HCT116 (cell line): ENCODE measurements at regions not wholly inside any gene's neighbourhood (a gene's known extent, or its start where the extent isn't known, plus 50 kb on each side); places are given as distances from the start of the nearest gene placed in this dataset.

ENCODE experiments used
- ATAC-seq: fragments of 200-7000 bp; cut with Tn5 transposase; 2 replicates; pipeline ENCODE4 v1.9.1; 2020; ENCODE audit warnings: mild to moderate bottlenecking, moderate library complexity
- BruUV-seq: library from RNA; stranded (reverse); fragments of 400-500 nt; replicated peaks from 2 replicates; lab custom pipeline; 2021; lab: Mats Ljungman, UMichigan
- CTCF ChIA-PET: fragments of 300-600 bp; sonication (Branson Sonifier 250); formaldehyde crosslinking; loops from one replicate; lab custom pipeline; 2021; ENCODE audit warnings: antibody characterized with exemption; lab: Charles Lee
- POLR2A ChIA-PET: fragments of 300-600, 350-600 bp; sonication (Branson Sonifier 250); formaldehyde crosslinking; loops from one replicate; lab custom pipeline; 2021; ENCODE audit warnings: antibody characterized with exemption; lab: Charles Lee
- RAD21 ChIA-PET, 2 experiments: fragments of 300-600 bp; sonication (Branson Sonifier 250); formaldehyde crosslinking; loops; one replicate each; lab custom pipeline; 2023; ENCODE audit warnings: low total read pairs in 2 of 2; ENCODE audit not compliant: uncharacterized antibody in 2 of 2, unreplicated experiment in 2 of 2, low non-redundant PET in 1 of 2; lab: Charles Lee
- DNase-seq: peaks from one replicate; pipeline ENCODE4 v3.0.0-alpha.2; 2010; ENCODE audit warnings: low read depth, low spot score
- H2AFZ ChIP-seq: fragments of 200-600 bp; shearing (Covaris generic), sonication (generic); 2 replicates; pipeline ENCODE4 v1.6.1; 2017; ENCODE audit warnings: low read depth, mixed run types, mixed read lengths, antibody characterized with exemption, low read length; ENCODE audit not compliant: poor library complexity, severe bottlenecking
- H3K27ac ChIP-seq: 2 replicates; pipeline ENCODE4 v1.5.1; 2012; ENCODE audit warnings: low read depth, low read length
- H3K27me3 ChIP-seq: fragments of 200-600 bp; sonication (generic); 2 replicates; pipeline ENCODE4 v1.6.1; 2016; ENCODE audit warnings: mixed run types, low read length, mixed read lengths; ENCODE audit not compliant: insufficient read depth
- H3K36me3 ChIP-seq, 2 experiments: fragments of 200-500 bp in 1 of 2; fragments of 200-600 bp in 1 of 2; sonication (Bioruptor generic) in 1 of 2; sonication (generic) in 1 of 2; 2 replicates each; pipeline versions ENCODE4 v1.5.1 to v1.6.1; 2014 to 2016; ENCODE audit warnings: low read length in 2 of 2, inconsistent platforms in 1 of 2, mixed read lengths in 1 of 2, mixed run types in 1 of 2; ENCODE audit not compliant: insufficient read depth in 2 of 2, control insufficient read depth in 1 of 2
- H3K4me1 ChIP-seq, 2 experiments: fragments of 200-600 bp in 1 of 2; sonication (generic) in 1 of 2; 2 replicates each; pipeline versions ENCODE4 v1.5.1 to v1.6.1; 2012 to 2017; ENCODE audit warnings: low read length in 2 of 2, inconsistent platforms in 1 of 2, mild to moderate bottlenecking in 1 of 2, mixed read lengths in 1 of 2, mixed run types in 1 of 2, moderate library complexity in 1 of 2; ENCODE audit not compliant: insufficient read depth in 2 of 2, control insufficient read depth in 1 of 2
- H3K4me2 ChIP-seq: fragments of 200-600 bp; sonication (generic); 2 replicates; pipeline ENCODE4 v1.6.1; 2017; ENCODE audit warnings: mixed run types, low read length, mixed read lengths
- H3K4me3 ChIP-seq, 2 experiments: fragments of 200-600 bp in 1 of 2; sonication (generic) in 1 of 2; replicated peaks in 1 of 2; 2 replicates each; pipeline ENCODE4 v1.5.1; 2011 to 2016; ENCODE audit warnings: low read length in 2 of 2, control low read depth in 1 of 2, low read depth in 1 of 2, mild to moderate bottlenecking in 1 of 2, mixed read lengths in 1 of 2, mixed run types in 1 of 2
- H3K79me2 ChIP-seq: fragments of 200-600 bp; sonication (generic); 2 replicates; pipeline ENCODE4 v1.6.1; 2017; ENCODE audit warnings: mild to moderate bottlenecking, mixed run types, low read length, moderate library complexity, mixed read lengths; ENCODE audit not compliant: insufficient read depth
- H3K9ac ChIP-seq: fragments of 200-600 bp; sonication (generic); 2 replicates; pipeline ENCODE4 v1.6.1; 2016; ENCODE audit warnings: low read length, mixed read lengths
- H3K9me2 ChIP-seq: fragments of 200-600 bp; sonication (generic), shearing (Covaris generic); 2 replicates; pipeline ENCODE4 v1.6.1; 2017; ENCODE audit warnings: mixed run types, mild to moderate bottlenecking, moderate library complexity; ENCODE audit not compliant: insufficient read depth
- H3K9me3 ChIP-seq, 2 experiments: fragments of 200-500 bp in 1 of 2; fragments of 200-600 bp in 1 of 2; sonication (Bioruptor generic) in 1 of 2; sonication (generic) in 1 of 2; 2 replicates each; pipeline ENCODE4 v1.6.1; 2014 to 2017; ENCODE audit warnings: low read length in 2 of 2, mixed read lengths in 2 of 2, inconsistent platforms in 1 of 2, low read depth in 1 of 2, mild to moderate bottlenecking in 1 of 2, mixed run types in 1 of 2, moderate library complexity in 1 of 2; ENCODE audit not compliant: control insufficient read depth in 1 of 2, insufficient read depth in 1 of 2
- H4K20me1 ChIP-seq: fragments of 200-600 bp; sonication (generic), shearing (Covaris generic); 2 replicates; pipeline ENCODE4 v1.6.1; 2017; ENCODE audit warnings: mixed run types, mild to moderate bottlenecking, moderate library complexity; ENCODE audit not compliant: insufficient read depth
- EGR1 ChIP-seq: IDR thresholded peaks from 2 replicates; pipeline ENCODE4 v1.6.1; 2012; ENCODE audit warnings: low read depth
- EZH2phosphoT487 ChIP-seq: fragments of 200-600 bp; IDR thresholded peaks from 2 replicates; pipeline ENCODE4 v1.6.1; 2018; ENCODE audit warnings: antibody characterized with exemption, borderline replicate concordance
- JUND ChIP-seq: IDR thresholded peaks from 2 replicates; pipeline ENCODE4 v1.6.1; 2012
- RAD21 ChIP-seq: IDR thresholded peaks from 2 replicates; pipeline ENCODE4 v1.6.1; 2012; ENCODE audit warnings: low read depth, mild to moderate bottlenecking
- SIN3A ChIP-seq: IDR thresholded peaks from 2 replicates; pipeline ENCODE4 v1.6.1; 2012; ENCODE audit warnings: low read depth
- SP1 ChIP-seq: IDR thresholded peaks from 2 replicates; pipeline ENCODE4 v1.6.1; 2012; ENCODE audit warnings: low read depth
- TCF7L2 ChIP-seq: IDR thresholded peaks from 2 replicates; pipeline ENCODE4 v1.7.0; 2011; ENCODE audit warnings: borderline replicate concordance, inconsistent platforms; ENCODE audit not compliant: insufficient read depth, insufficient read length; ENCODE audit errors: extremely low read depth
- ZNF274 ChIP-seq: fragments of 200-500 bp; sonication (Bioruptor generic); IDR thresholded peaks from 2 replicates; pipeline ENCODE4 v1.6.1; 2014; ENCODE audit warnings: mild to moderate bottlenecking, low read depth, low read length, inconsistent platforms
- intact Hi-C: fragments of 100-400 bp; cut with micrococcal nuclease; formaldehyde crosslinking; loops from 2 replicates; pipeline ENCODE4 v1.10.0; 2022
- TF ChIP-seq, protein P1 (sequence below): IDR thresholded peaks from 2 replicates; pipeline ENCODE4 v1.6.1; 2012; ENCODE audit warnings: low read depth
- TF ChIP-seq, protein P2 (sequence below), 3 experiments: fragments of 200-600 bp in 1 of 3; sonication (generic) in 1 of 3; IDR thresholded peaks in 2 of 3; conservative IDR thresholded peaks in 1 of 3; 2 replicates each; pipeline ENCODE4 v1.5.1; 2012 to 2017; ENCODE audit warnings: low read depth in 2 of 3, low read length in 2 of 3, antibody characterized with exemption in 1 of 3, borderline replicate concordance in 1 of 3, control low read depth in 1 of 3, mild to moderate bottlenecking in 1 of 3, mixed read lengths in 1 of 3, mixed run types in 1 of 3, moderate library complexity in 1 of 3; ENCODE audit not compliant: insufficient read depth in 1 of 3
- TF ChIP-seq, protein P3 (sequence below): IDR thresholded peaks from 2 replicates; pipeline ENCODE4 v1.6.1; 2012
- TF ChIP-seq, protein P4 (sequence below): IDR thresholded peaks from 2 replicates; pipeline ENCODE4 v1.6.1; 2011; ENCODE audit warnings: mild to moderate bottlenecking, low read length, moderate library complexity; ENCODE audit not compliant: insufficient replicate concordance; ENCODE audit errors: extremely low read depth
- TF ChIP-seq, protein P5 (sequence below): IDR thresholded peaks from 2 replicates; pipeline ENCODE4 v1.6.1; 2012

DNA sequence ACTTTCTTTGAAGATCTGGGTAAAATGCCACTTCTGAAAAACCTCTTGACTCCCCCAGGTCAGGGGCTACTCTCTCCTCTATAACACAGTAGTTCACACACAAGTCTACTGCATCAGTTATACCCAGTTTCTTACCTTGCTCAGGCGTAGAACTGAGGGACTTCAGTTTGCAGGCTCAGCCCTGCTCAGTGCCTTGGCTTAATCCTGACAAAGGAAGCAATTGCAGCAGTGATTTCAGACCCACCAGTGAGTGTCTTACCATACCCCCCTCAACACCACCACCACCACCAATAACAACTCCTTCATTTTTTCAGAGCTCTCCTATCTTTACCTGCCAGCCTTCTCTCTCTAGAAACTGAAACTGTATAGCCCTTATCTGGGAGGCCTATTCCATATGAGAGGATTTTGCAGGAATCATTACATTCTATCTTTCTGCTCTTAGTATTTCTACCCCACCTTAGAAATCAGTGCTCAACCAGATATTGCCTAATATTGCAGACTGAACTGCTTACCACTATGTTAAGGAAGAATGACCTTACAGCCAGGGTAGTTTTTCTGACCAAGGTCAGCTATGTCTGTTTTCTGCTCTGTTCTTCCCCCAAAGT, 105.5 kb upstream of the S1PR1 start (continued):
- TF ChIP-seq, protein P1, sequence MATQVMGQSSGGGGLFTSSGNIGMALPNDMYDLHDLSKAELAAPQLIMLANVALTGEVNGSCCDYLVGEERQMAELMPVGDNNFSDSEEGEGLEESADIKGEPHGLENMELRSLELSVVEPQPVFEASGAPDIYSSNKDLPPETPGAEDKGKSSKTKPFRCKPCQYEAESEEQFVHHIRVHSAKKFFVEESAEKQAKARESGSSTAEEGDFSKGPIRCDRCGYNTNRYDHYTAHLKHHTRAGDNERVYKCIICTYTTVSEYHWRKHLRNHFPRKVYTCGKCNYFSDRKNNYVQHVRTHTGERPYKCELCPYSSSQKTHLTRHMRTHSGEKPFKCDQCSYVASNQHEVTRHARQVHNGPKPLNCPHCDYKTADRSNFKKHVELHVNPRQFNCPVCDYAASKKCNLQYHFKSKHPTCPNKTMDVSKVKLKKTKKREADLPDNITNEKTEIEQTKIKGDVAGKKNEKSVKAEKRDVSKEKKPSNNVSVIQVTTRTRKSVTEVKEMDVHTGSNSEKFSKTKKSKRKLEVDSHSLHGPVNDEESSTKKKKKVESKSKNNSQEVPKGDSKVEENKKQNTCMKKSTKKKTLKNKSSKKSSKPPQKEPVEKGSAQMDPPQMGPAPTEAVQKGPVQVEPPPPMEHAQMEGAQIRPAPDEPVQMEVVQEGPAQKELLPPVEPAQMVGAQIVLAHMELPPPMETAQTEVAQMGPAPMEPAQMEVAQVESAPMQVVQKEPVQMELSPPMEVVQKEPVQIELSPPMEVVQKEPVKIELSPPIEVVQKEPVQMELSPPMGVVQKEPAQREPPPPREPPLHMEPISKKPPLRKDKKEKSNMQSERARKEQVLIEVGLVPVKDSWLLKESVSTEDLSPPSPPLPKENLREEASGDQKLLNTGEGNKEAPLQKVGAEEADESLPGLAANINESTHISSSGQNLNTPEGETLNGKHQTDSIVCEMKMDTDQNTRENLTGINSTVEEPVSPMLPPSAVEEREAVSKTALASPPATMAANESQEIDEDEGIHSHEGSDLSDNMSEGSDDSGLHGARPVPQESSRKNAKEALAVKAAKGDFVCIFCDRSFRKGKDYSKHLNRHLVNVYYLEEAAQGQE: no peak
- no peak for TF ChIP-seq SIN3A
- TF ChIP-seq JUND: no peak
- no peak for TF ChIP-seq RAD21

DNA sequence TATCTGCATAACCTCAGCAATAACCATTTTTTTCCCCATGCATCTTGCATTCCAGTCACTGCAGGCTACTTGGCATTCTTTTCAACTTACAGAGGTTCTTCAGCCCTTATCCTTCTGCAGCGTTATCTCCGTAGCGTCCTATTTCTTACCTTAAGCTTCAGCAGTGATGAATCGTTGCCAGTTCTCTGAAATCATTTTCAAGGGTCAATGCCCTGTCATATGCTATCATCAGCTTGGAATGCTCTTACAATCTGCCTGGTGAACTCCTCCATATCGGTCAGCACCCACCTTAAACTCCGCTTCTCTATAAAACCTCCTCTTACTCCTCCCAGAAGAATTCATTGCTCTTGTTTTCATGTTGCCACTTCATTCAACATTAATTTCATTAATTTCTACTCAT, 105.1 kb upstream of the DPH5 start:
- Histone ChIP-seq H3K9me2 (no peaks in the 10 kb centered on the region), H3K9me3 (no peaks in the 10 kb centered on the region), H3K4me2 (no peak overlapping the region), H3K4me1 (no peaks in the 10 kb centered on the region), H3K9ac (no peak overlapping the region), H3K36me3 (no peaks in the 10 kb centered on the region), H4K20me1 (no peaks in the 10 kb centered on the region), H3K79me2 (no peaks in the 10 kb centered on the region), H3K27me3 (no peaks in the 10 kb centered on the region), H3K27ac (no peak overlapping the region), H2AFZ (no peak overlapping the region), H3K4me3 (no peak overlapping the region)
- intact Hi-C loops: no loop called here
- CTCF ChIA-PET: no interaction called here
- DNase-seq (no peak), ATAC-seq (no peak)
- BruUV-seq: no TSS peak
- POLR2A ChIA-PET: no interaction called here
- TF ChIP-seq, protein P2, sequence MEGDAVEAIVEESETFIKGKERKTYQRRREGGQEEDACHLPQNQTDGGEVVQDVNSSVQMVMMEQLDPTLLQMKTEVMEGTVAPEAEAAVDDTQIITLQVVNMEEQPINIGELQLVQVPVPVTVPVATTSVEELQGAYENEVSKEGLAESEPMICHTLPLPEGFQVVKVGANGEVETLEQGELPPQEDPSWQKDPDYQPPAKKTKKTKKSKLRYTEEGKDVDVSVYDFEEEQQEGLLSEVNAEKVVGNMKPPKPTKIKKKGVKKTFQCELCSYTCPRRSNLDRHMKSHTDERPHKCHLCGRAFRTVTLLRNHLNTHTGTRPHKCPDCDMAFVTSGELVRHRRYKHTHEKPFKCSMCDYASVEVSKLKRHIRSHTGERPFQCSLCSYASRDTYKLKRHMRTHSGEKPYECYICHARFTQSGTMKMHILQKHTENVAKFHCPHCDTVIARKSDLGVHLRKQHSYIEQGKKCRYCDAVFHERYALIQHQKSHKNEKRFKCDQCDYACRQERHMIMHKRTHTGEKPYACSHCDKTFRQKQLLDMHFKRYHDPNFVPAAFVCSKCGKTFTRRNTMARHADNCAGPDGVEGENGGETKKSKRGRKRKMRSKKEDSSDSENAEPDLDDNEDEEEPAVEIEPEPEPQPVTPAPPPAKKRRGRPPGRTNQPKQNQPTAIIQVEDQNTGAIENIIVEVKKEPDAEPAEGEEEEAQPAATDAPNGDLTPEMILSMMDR (IDR thresholded peaks at IDR 0.05 in 2 of 3, conservative IDR thresholded peaks at IDR 0.05 in 1 of 3; ENCODE audit: borderline replicate concordance in 1 of 3, insufficient read depth in 1 of 3, low read depth in 2 of 3, low read length in 2 of 3): no peak
- TF ChIP-seq EZH2phosphoT487: no peak
- no peak for TF ChIP-seq SP1
- no peak for TF ChIP-seq EGR1
- no peak for TF ChIP-seq ZNF274
- TF ChIP-seq, protein P3, sequence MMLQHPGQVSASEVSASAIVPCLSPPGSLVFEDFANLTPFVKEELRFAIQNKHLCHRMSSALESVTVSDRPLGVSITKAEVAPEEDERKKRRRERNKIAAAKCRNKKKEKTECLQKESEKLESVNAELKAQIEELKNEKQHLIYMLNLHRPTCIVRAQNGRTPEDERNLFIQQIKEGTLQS: no peak
- TF ChIP-seq RAD21: no peak
- TF ChIP-seq TCF7L2: no peak
- TF ChIP-seq, protein P4, sequence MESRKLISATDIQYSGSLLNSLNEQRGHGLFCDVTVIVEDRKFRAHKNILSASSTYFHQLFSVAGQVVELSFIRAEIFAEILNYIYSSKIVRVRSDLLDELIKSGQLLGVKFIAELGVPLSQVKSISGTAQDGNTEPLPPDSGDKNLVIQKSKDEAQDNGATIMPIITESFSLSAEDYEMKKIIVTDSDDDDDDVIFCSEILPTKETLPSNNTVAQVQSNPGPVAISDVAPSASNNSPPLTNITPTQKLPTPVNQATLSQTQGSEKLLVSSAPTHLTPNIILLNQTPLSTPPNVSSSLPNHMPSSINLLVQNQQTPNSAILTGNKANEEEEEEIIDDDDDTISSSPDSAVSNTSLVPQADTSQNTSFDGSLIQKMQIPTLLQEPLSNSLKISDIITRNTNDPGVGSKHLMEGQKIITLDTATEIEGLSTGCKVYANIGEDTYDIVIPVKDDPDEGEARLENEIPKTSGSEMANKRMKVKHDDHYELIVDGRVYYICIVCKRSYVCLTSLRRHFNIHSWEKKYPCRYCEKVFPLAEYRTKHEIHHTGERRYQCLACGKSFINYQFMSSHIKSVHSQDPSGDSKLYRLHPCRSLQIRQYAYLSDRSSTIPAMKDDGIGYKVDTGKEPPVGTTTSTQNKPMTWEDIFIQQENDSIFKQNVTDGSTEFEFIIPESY: no peak
- TF ChIP-seq, protein P5, sequence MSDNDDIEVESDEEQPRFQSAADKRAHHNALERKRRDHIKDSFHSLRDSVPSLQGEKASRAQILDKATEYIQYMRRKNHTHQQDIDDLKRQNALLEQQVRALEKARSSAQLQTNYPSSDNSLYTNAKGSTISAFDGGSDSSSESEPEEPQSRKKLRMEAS: no peak
- RAD21 ChIA-PET: interaction anchor here in 1 of 2 experiments (0.5 kb wide), 1 partner anchor 202 kb away, joined by 3 read pairs; no protein-coding TSS in a partner anchor
